ENCODE measurements at regions not wholly inside any gene's neighbourhood (a gene's known extent, or its start where the extent isn't known, plus 50 kb on each side); places are given as distances from the start of the nearest gene placed in this dataset.

GRCh38 chr1:221940631-221941030 is 198.7 kb upstream of the DUSP10 start:
- TF ChIP-seq CTCF (IDR thresholded peaks at IDR 0.05) (no peak), POLR2A (IDR thresholded peaks at IDR 0.05) (no peak), POLR2AphosphoS5 (IDR thresholded peaks at IDR 0.05) (no peak), EP300 (IDR thresholded peaks at IDR 0.05) (no peak)
- no peaks in the 10 kb centered on the region for H3K36me3 ChIP-seq
- no peaks in the 10 kb centered on the region for H3K27me3 ChIP-seq
- H3K27ac ChIP-seq, result no peak overlapping the region
- ATAC-seq (ENCODE audit: low FRiP score in 2 of 2), result no peak
- peaks cover 0 to 6% (median 2%) of the 10 kb centered on the region in 4 donors for H3K9me3 ChIP-seq
- no peak for DNase-seq
- no peaks in the 10 kb centered on the region for H3K4me1 ChIP-seq
- H3K4me3 ChIP-seq, result no peak overlapping the region
- WGBS, 2 donors, result 67% methylated on average over 1 of the region's 1 CpG; no CpG with 5 or more reads in 1 of the 2 donors

- 72 to 84% methylated on average over 2 of the region's 2 CpGs for WGBS, 2 donors
Measured at GRCh38 chr1:221939607-221940006, 197.7 kb upstream of the DUSP10 start.

GRCh38 chr1:221937155-221937953 is 195.5 kb upstream of the DUSP10 start:
- peak in 1 of 2 donors; percentile 49 for ATAC-seq (ENCODE audit: low FRiP score in 2 of 2)
- no peaks in the 10 kb centered on the region for H3K27me3 ChIP-seq
- no peaks in the 10 kb centered on the region for H3K9me3 ChIP-seq
- H3K27ac ChIP-seq, result no peak overlapping the region
- TF ChIP-seq POLR2AphosphoS5 (IDR thresholded peaks at IDR 0.05), result no peak
- no peaks in the 10 kb centered on the region for H3K4me1 ChIP-seq
- no peaks in the 10 kb centered on the region for H3K36me3 ChIP-seq
- 74 to 76% methylated on average over 9 of the region's 9 CpGs for WGBS, 2 donors
- DNase-seq, result no peak
- H3K4me3 ChIP-seq, result no peak overlapping the region

More at GRCh38 chr1:221939607-221940006, 197.7 kb upstream of the DUSP10 start:
- no peaks in the 10 kb centered on the region for H3K27me3 ChIP-seq
- TF ChIP-seq CTCF (IDR thresholded peaks at IDR 0.05) (no peak), POLR2AphosphoS5 (IDR thresholded peaks at IDR 0.05) (no peak), POLR2A (IDR thresholded peaks at IDR 0.05) (no peak), EP300 (IDR thresholded peaks at IDR 0.05) (no peak)
- H3K4me1 ChIP-seq, result no peaks in the 10 kb centered on the region
- peaks cover 0 to 5% (median 0%) of the 10 kb centered on the region in 4 donors for H3K9me3 ChIP-seq
- H3K36me3 ChIP-seq, result no peaks in the 10 kb centered on the region
- ATAC-seq (ENCODE audit: low FRiP score in 2 of 2), result no peak
- no peak overlapping the region for H3K27ac ChIP-seq
- H3K4me3 ChIP-seq, result no peak overlapping the region
- no peak for DNase-seq

- WGBS, 2 donors, result 96 to 98% methylated on average over 2 of the region's 2 CpGs
- TF ChIP-seq POLR2AphosphoS5 (IDR thresholded peaks at IDR 0.05), result no peak
- TF ChIP-seq EP300 (IDR thresholded peaks at IDR 0.05), result no peak
- TF ChIP-seq CTCF (IDR thresholded peaks at IDR 0.05), result no peak
- no peak for TF ChIP-seq POLR2A (IDR thresholded peaks at IDR 0.05)
Measured at GRCh38 chr1:221933814-221934213, 191.9 kb upstream of the DUSP10 start.

GRCh38 chr1:221926441-221926840 is 184.6 kb upstream of the DUSP10 start:
- Histone ChIP-seq H3K27ac (no peak overlapping the region), H3K4me1 (no peaks in the 10 kb centered on the region), H3K4me3 (no peak overlapping the region), H3K9me3 (no peaks in the 10 kb centered on the region), H3K36me3 (no peaks in the 10 kb centered on the region), H3K27me3 (no peaks in the 10 kb centered on the region)
- no peak for DNase-seq
- TF ChIP-seq POLR2AphosphoS5 (IDR thresholded peaks at IDR 0.05), result no peak
- no peak for TF ChIP-seq CTCF (IDR thresholded peaks at IDR 0.05)
- no peak for TF ChIP-seq POLR2A (IDR thresholded peaks at IDR 0.05)
- no peak for TF ChIP-seq EP300 (IDR thresholded peaks at IDR 0.05)
- WGBS, 2 donors, result 67 to 68% methylated on average over 4 of the region's 4 CpGs
- no peak for ATAC-seq (ENCODE audit: low FRiP score in 2 of 2)

More at GRCh38 chr1:221933814-221934213, 191.9 kb upstream of the DUSP10 start:
- Histone ChIP-seq H3K36me3 (no peaks in the 10 kb centered on the region), H3K27me3 (no peaks in the 10 kb centered on the region), H3K9me3 (no peaks in the 10 kb centered on the region), H3K4me3 (no peak overlapping the region), H3K4me1 (no peaks in the 10 kb centered on the region), H3K27ac (no peak overlapping the region)
- DNase-seq (no peak), ATAC-seq (ENCODE audit: low FRiP score in 2 of 2) (no peak)
